ENCODE measurements at regions not wholly inside any gene's neighbourhood (a gene's known extent, or its start where the extent isn't known, plus 50 kb on each side); places are given as distances from the start of the nearest gene placed in this dataset.

GRCh38 chr18:1458547-1458946 is 553.9 kb downstream of the ADCYAP1 start (continued):
- TF ChIP-seq HMGXB4 (CRISPR knock-in tag; IDR thresholded peaks at IDR 0.05) (no peak), IRF1 (CRISPR knock-in tag; IDR thresholded peaks at IDR 0.05) (no peak), PRRX2 (CRISPR knock-in tag; IDR thresholded peaks at IDR 0.05) (no peak), NFE2L1 (CRISPR knock-in tag; IDR thresholded peaks at IDR 0.05) (no peak), GRHL2 (CRISPR knock-in tag; IDR thresholded peaks at IDR 0.05; ENCODE audit: insufficient replicate concordance, severe bottlenecking) (no peak), CTCF (IDR thresholded peaks at IDR 0.05) (no peak), E2F1 (CRISPR knock-in tag; IDR thresholded peaks at IDR 0.05) (no peak), ZMAT4 (CRISPR knock-in tag; IDR thresholded peaks at IDR 0.05) (no peak), CREM (CRISPR knock-in tag; IDR thresholded peaks at IDR 0.05) (no peak)

GRCh38 chr18:1463981-1464380 is 559.3 kb downstream of the ADCYAP1 start:
- H3K4me1 Mint-ChIP-seq: no peaks in the 10 kb centered on the region
- POLR2A ChIA-PET: no interaction called here
- CTCF ChIA-PET: no interaction called here
- H3K9me3 Mint-ChIP-seq: peaks cover 13% of the 10 kb centered on the region
- no peaks in the 10 kb centered on the region for H3K27me3 Mint-ChIP-seq (ENCODE audit: low read depth)
- H3K27ac Mint-ChIP-seq: no peak overlapping the region
- DNase-seq (ENCODE audit: low spot score) (no peak), ATAC-seq (no peak)
- H3K36me3 Mint-ChIP-seq: no peaks in the 10 kb centered on the region
- no peak overlapping the region for H3K4me3 Mint-ChIP-seq
- TF ChIP-seq ZNF671 (CRISPR knock-in tag; IDR thresholded peaks at IDR 0.05) (no peak), ATF6 (CRISPR knock-in tag; IDR thresholded peaks at IDR 0.05) (no peak), SMAD4 (CRISPR knock-in tag; IDR thresholded peaks at IDR 0.05) (no peak), CREM (CRISPR knock-in tag; IDR thresholded peaks at IDR 0.05) (no peak), HMGA2 (CRISPR knock-in tag; IDR thresholded peaks at IDR 0.05) (no peak), RELA (CRISPR knock-in tag; IDR thresholded peaks at IDR 0.05; ENCODE audit: borderline replicate concordance) (no peak), ZNF138 (CRISPR knock-in tag; conservative IDR thresholded peaks at IDR 0.05) (no peak), RORB (CRISPR knock-in tag; IDR thresholded peaks at IDR 0.05) (no peak), MAX (CRISPR knock-in tag; IDR thresholded peaks at IDR 0.05) (no peak), ZNF423 (CRISPR knock-in tag; IDR thresholded peaks at IDR 0.05) (no peak), JUN (CRISPR knock-in tag; IDR thresholded peaks at IDR 0.05) (no peak), CBFB (CRISPR knock-in tag; IDR thresholded peaks at IDR 0.05; ENCODE audit: low read depth) (no peak), USF1 (CRISPR knock-in tag; IDR thresholded peaks at IDR 0.05) (no peak), ZNF512 (CRISPR knock-in tag; IDR thresholded peaks at IDR 0.05; ENCODE audit: borderline replicate concordance) (no peak), ZNF396 (CRISPR knock-in tag; IDR thresholded peaks at IDR 0.05; ENCODE audit: borderline replicate concordance) (no peak), CTCF (IDR thresholded peaks at IDR 0.05) (no peak), SP1 (CRISPR knock-in tag; conservative IDR thresholded peaks at IDR 0.05) (no peak), ATF3 (CRISPR knock-in tag; conservative IDR thresholded peaks at IDR 0.05) (no peak)

Measured in WTC11 (cell line).